GM12874 (cell line): ENCODE measurements at regions not wholly inside any gene's neighbourhood (a gene's known extent, or its start where the extent isn't known, plus 50 kb on each side); places are given as distances from the start of the nearest gene placed in this dataset.

Experiments used
- CTCF ChIP-seq: IDR thresholded peaks from 2 replicates; pipeline ENCODE4 v1.5.1; 2011; ENCODE audit warnings: low read depth, mild to moderate bottlenecking, control low read depth, low read length, moderate library complexity; ENCODE audit not compliant: insufficient read depth

DNA sequence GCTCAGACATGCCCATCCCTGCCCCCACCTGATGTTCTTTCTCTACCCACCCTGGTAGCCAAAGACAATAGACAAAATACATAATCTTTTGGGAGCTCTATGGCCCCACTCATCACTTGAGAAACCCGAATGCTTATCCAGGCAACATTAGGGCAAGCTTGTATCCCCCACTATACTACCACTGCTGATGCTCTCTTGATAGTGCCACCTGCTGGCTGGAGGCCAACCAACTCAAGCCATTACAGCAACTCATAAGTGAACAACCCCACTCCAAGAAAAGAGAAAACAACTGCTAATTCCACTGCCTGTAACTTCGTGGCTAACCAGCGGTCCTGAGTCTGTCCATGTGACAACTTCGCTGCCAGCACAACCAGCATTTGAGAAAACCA is 342.5 kb upstream of the TGFBR2 start:
- TF ChIP-seq CTCF: no peak

GRCh38 chr3:30266524-30266923 is 339.9 kb upstream of the TGFBR2 start:
- no peak for TF ChIP-seq CTCF

DNA sequence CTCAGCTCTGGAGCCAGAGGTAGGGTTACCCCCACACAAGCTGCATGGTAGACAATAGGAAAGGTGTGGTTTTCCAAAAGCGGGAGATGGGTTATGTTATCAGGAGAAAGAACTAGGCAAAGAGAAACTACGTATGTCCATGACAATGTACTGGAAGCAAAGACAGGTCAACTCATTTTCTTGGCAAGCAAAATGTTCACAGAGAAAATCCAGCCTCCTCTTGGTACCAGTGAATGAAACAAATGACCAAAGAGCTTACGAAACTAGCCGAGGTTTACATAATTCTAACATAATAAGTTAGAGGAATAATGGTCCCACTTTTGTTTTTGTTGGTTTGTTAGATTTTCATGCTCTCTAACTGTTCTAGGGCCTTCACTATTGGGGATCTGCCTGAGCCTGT is 338.1 kb upstream of the TGFBR2 start:
- TF ChIP-seq CTCF: no peak

- no peak for TF ChIP-seq CTCF
Observed at GRCh38 chr3:30269751-30270445, 336.5 kb upstream of the TGFBR2 start.

DNA sequence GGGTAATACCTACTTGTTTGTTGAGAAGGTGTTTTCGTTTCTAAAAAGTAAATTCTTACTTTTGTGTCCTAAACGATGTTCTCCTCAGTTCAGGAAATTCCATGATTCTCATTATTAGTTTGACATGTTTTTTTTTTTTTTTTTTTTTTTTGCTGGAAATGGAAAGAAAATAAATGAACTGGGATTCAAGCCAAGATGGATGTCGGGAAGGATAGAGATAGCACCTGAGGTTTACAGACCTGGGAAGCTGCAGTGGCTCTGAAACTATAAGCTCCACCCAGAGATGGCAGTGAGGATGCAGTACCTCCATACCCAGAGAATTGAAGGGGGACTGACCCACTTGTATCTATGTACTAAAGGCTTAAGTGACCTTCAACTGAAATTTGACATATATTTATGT is 334.6 kb upstream of the TGFBR2 start:
- TF ChIP-seq CTCF: no peak

DNA sequence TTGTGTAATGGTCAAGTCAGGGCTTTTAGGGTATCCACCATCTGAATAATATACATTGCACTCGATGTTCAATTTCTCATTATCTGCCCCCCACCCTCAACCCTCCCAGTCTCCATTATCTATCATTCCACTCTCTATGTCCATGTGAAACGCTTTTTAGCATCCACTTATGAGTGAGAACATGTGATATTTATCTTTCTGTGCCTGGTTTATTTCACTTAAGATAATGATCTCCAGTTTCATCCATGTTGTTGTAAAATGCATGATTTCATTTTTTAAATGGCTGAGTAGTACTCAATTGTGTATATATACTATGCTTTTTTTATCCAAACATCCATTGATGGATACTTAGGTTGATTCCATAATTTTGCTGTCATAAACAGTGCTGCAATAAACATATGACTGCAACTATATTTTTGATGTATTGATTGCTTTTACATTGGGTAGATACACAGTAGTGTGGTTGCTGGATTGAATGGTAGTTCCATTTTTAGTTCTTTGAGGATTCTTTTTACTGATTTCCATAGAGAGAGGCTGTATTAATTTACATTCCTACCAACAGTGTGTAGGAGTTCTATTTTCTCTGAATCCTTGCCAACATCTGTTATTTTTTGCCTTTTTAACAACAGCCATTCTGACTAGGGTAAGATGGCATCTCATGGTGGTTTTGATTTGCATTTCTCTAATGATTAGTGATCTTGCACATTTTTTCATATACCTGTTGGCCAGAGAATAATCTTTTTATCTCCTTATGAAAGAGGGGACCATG is 332.9 kb upstream of the TGFBR2 start:
- TF ChIP-seq CTCF: no peak

GRCh38 chr3:30277494-30277893 is 328.9 kb upstream of the TGFBR2 start:
- TF ChIP-seq CTCF: no peak
